ENCODE measurements at regions not wholly inside any gene's neighbourhood (a gene's known extent, or its start where the extent isn't known, plus 50 kb on each side); places are given as distances from the start of the nearest gene placed in this dataset.

DNA sequence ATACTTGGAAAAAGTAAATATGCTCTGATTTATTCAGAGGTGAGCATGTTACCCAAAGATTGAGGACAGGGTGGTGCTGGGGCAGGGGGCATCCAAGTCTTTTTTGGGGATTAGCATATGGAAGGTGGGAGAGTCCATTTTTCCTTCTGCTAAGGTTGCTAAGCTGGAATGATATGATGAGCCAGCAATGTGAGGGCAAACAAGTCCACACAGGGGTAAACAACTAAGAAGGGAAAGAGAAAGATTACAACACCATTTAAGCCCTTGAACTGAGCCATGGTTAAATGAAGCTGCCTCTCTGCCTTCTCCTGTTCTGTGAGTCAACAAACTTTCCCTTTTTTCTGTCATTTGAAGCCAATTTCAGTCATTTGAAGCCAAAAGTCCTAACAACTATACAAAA lies 89.0 kb downstream of the RPL22L1 start (continued):
- TF ChIP-seq, protein P1, sequence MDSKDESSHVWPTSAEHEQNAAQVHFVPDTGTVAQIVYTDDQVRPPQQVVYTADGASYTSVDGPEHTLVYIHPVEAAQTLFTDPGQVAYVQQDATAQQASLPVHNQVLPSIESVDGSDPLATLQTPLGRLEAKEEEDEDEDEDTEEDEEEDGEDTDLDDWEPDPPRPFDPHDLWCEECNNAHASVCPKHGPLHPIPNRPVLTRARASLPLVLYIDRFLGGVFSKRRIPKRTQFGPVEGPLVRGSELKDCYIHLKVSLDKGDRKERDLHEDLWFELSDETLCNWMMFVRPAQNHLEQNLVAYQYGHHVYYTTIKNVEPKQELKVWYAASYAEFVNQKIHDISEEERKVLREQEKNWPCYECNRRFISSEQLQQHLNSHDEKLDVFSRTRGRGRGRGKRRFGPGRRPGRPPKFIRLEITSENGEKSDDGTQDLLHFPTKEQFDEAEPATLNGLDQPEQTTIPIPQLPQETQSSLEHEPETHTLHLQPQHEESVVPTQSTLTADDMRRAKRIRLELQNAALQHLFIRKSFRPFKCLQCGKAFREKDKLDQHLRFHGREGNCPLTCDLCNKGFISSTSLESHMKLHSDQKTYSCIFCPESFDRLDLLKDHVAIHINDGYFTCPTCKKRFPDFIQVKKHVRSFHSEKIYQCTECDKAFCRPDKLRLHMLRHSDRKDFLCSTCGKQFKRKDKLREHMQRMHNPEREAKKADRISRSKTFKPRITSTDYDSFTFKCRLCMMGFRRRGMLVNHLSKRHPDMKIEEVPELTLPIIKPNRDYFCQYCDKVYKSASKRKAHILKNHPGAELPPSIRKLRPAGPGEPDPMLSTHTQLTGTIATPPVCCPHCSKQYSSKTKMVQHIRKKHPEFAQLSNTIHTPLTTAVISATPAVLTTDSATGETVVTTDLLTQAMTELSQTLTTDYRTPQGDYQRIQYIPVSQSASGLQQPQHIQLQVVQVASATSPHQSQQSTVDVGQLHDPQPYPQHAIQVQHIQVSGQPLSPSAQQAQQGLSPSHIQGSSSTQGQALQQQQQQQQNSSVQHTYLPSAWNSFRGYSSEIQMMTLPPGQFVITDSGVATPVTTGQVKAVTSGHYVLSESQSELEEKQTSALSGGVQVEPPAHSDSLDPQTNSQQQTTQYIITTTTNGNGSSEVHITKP (IDR thresholded peaks at IDR 0.05; ENCODE audit: partially characterized antibody): peak; percentile 52
- TF ChIP-seq SMARCC2 (IDR thresholded peaks at IDR 0.05; ENCODE audit: low read depth) (no peak), MCM7 (IDR thresholded peaks at IDR 0.05) (no peak), MCM2 (IDR thresholded peaks at IDR 0.05; ENCODE audit: low read depth) (no peak), ZZZ3 (IDR thresholded peaks at IDR 0.05) (no peak), ZNF444 (CRISPR knock-in tag; IDR thresholded peaks at IDR 0.05) (no peak), NCOA4 (IDR thresholded peaks at IDR 0.05; ENCODE audit: partially characterized antibody) (no peak), ZNF583 (CRISPR knock-in tag; IDR thresholded peaks at IDR 0.05) (0 out of 2 replicates have a peak, but pooled peaks have one; percentile 34), GATAD2A (IDR thresholded peaks at IDR 0.05) (no peak), SUPT5H (IDR thresholded peaks at IDR 0.05) (no peak), DIDO1 (tag; IDR thresholded peaks at IDR 0.05; ENCODE audit: low read depth) (no peak)
- TF ChIP-seq, protein P2, sequence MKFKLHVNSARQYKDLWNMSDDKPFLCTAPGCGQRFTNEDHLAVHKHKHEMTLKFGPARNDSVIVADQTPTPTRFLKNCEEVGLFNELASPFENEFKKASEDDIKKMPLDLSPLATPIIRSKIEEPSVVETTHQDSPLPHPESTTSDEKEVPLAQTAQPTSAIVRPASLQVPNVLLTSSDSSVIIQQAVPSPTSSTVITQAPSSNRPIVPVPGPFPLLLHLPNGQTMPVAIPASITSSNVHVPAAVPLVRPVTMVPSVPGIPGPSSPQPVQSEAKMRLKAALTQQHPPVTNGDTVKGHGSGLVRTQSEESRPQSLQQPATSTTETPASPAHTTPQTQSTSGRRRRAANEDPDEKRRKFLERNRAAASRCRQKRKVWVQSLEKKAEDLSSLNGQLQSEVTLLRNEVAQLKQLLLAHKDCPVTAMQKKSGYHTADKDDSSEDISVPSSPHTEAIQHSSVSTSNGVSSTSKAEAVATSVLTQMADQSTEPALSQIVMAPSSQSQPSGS (CRISPR knock-in tag; IDR thresholded peaks at IDR 0.05): no peak

All from K562 (cell line).